DMS153 treated with DMSO at 0.1 percent for 48 hours (cell line): ENCODE measurements at regions not wholly inside any gene's neighbourhood (a gene's known extent, or its start where the extent isn't known, plus 50 kb on each side); places are given as distances from the start of the nearest gene placed in this dataset.
"Not testable (repeated sequence)": the region's sequence is repeated elsewhere in the genome, so short reads cannot be mapped to it uniquely, and the experiment has no call there.

Source experiments
- DNase-seq: peaks from one replicate; lab custom pipeline; 2025; ENCODE audit not compliant: unreplicated experiment; lab: John Stamatoyannopoulos, UW

GRCh38 chr6:66127061-66127460 lies 420.0 kb upstream of the EYS start:
- DNase-seq, result no peak

GRCh38 chr6:66126358-66126757 lies 419.3 kb upstream of the EYS start:
- no peak for DNase-seq

GRCh38 chr6:66103954-66104353 lies 396.9 kb upstream of the EYS start:
- DNase-seq, result no peak

- no peak for DNase-seq
Observed at GRCh38 chr6:66103354-66103753, 396.3 kb upstream of the EYS start.

GRCh38 chr6:66096679-66097078 lies 389.7 kb upstream of the EYS start:
- no peak for DNase-seq

GRCh38 chr6:66094615-66095014 lies 387.6 kb upstream of the EYS start:
- DNase-seq, result no peak

- DNase-seq, result not testable (repeated sequence)
Observed at GRCh38 chr6:66092306-66092705, 385.3 kb upstream of the EYS start.

GRCh38 chr6:66086532-66086931 lies 379.5 kb upstream of the EYS start:
- DNase-seq, result no peak

GRCh38 chr6:66082914-66083313 lies 375.9 kb upstream of the EYS start:
- no peak for DNase-seq

- DNase-seq, result no peak
Observed at GRCh38 chr6:66068907-66069306, 361.9 kb upstream of the EYS start.

- no peak for DNase-seq
Observed at GRCh38 chr6:66068033-66068432, 361.0 kb upstream of the EYS start.

GRCh38 chr6:66065313-66065712 lies 358.3 kb upstream of the EYS start:
- DNase-seq, result no peak

- no peak for DNase-seq
Observed at GRCh38 chr6:66057034-66057433, 350.0 kb upstream of the EYS start.

GRCh38 chr6:66054967-66055366 lies 347.9 kb upstream of the EYS start:
- DNase-seq, result no peak

GRCh38 chr6:66051812-66052211 lies 344.8 kb upstream of the EYS start:
- DNase-seq, result no peak

GRCh38 chr6:66048684-66049474 lies 341.9 kb upstream of the EYS start:
- no peak for DNase-seq

- no peak for DNase-seq
Observed at GRCh38 chr6:66032626-66033025, 325.6 kb upstream of the EYS start.

GRCh38 chr6:66029391-66029790 lies 322.4 kb upstream of the EYS start:
- no peak for DNase-seq

GRCh38 chr6:65999288-65999791 lies 292.3 kb upstream of the EYS start:
- DNase-seq, result no peak

- DNase-seq, result no peak
Observed at GRCh38 chr6:65998544-65998943, 291.5 kb upstream of the EYS start.

GRCh38 chr6:65997539-65997938 lies 290.5 kb upstream of the EYS start:
- no peak for DNase-seq

- DNase-seq, result no peak
Observed at GRCh38 chr6:65996096-65996495, 289.1 kb upstream of the EYS start.

GRCh38 chr6:65989676-65990075 lies 282.6 kb upstream of the EYS start:
- DNase-seq, result no peak
